Activated CD4-positive, alpha-beta T cell treated with anti-CD3 and anti-CD28 coated beads, Interleukin-2, amount 10 ng/mL, durations not matched to agents 7 days and 5 days (primary cell): ENCODE measurements at regions not wholly inside any gene's neighbourhood (a gene's known extent, or its start where the extent isn't known, plus 50 kb on each side); places are given as distances from the start of the nearest gene placed in this dataset.

Experiments
- CTCF ChIA-PET: fragments of 350-600 bp; sonication (Branson Sonifier 250); formaldehyde crosslinking; loops from one replicate; lab custom pipeline; 2021; ENCODE audit warnings: antibody characterized with exemption; lab: Charles Lee
- POLR2A ChIA-PET: fragments of 350-600 bp; sonication (Branson Sonifier 250); formaldehyde crosslinking; loops from one replicate; lab custom pipeline; 2021; ENCODE audit warnings: antibody characterized with exemption; lab: Charles Lee
- DNase-seq: peaks from one replicate; pipeline ENCODE4 v3.0.0-alpha.2; 2020
- H3K27ac Mint-ChIP-seq: one replicate; pipeline ENCODE4 v1.8.0; 2021; ENCODE audit warnings: mild to moderate bottlenecking, moderate library complexity, mixed read lengths
- H3K27me3 Mint-ChIP-seq: one replicate; pipeline ENCODE4 v1.8.0; 2021; ENCODE audit warnings: mixed read lengths
- H3K36me3 Mint-ChIP-seq: one replicate; pipeline ENCODE4 v1.8.0; 2021; ENCODE audit warnings: low read depth, mixed read lengths
- H3K4me1 Mint-ChIP-seq: one replicate; pipeline ENCODE4 v1.8.0; 2021; ENCODE audit warnings: mixed read lengths
- H3K4me3 Mint-ChIP-seq: one replicate; pipeline ENCODE4 v1.8.0; 2021; ENCODE audit warnings: mild to moderate bottlenecking, moderate library complexity, mixed read lengths
- H3K9me3 Mint-ChIP-seq: one replicate; pipeline ENCODE4 v1.8.0; 2021; ENCODE audit warnings: mixed read lengths

DNA sequence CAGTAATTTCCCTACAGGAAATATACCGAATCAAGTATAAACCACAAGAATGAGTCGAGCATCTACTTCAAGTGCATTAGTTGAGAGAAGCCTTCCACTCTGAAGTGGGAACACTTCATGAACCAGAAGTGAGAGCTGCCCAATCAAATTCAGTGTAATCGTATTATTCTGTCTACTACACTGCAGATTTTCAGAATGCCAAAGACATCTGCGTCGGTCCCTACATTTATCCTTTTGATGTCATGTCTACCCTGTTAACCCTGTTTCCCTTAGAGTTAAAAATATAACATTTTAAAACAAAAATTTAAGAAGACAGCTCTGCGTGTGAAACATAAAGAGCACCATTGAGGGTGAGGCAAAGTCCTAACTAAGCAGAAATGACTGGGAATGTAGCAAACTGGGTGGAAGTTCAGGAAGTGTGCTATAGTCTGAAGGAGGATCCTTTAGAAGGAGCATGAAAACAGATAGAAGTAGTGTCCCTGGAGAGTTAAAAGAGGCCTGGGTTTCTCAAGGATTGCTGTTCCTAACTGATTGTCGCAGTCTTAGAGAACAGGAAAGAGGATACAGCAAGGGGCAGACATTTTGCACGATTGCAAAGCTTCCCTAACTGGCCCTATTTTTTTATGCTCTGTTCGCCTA, 291.2 kb downstream of the PTPRC start:
- H3K36me3 Mint-ChIP-seq = peaks cover 31% of the 10 kb centered on the region

GRCh38 chr1:198932351-198932991, 293.6 kb downstream of the PTPRC start:
- CTCF ChIA-PET = interaction anchor here (0.9 kb wide), 1 partner anchor 18 kb away, joined by 3 read pairs; no protein-coding TSS in a partner anchor

More for the DNA sequence above, 291.2 kb downstream of the PTPRC start:
- H3K4me1 Mint-ChIP-seq = peaks cover 50% of the 10 kb centered on the region
- H3K27me3 Mint-ChIP-seq = no peaks in the 10 kb centered on the region
- peak; percentile 42 for DNase-seq
- peak overlapping the region; percentile 86 for H3K27ac Mint-ChIP-seq
- ChIA-PET CTCF (interaction anchor here (1.2 to 1.3 kb wide), 3 partner anchors 9 to 126 kb away, joined by 3 read pairs; no protein-coding TSS in a partner anchor), POLR2A (interaction anchor here (0.6 kb wide), 1 partner anchor 155 kb away, joined by 4 read pairs; no protein-coding TSS in a partner anchor)
- H3K4me3 Mint-ChIP-seq = peak overlapping the region; percentile 73
- no peaks in the 10 kb centered on the region for H3K9me3 Mint-ChIP-seq

GRCh38 chr1:198933515-198934222, 294.8 kb downstream of the PTPRC start:
- no peaks in the 10 kb centered on the region for H3K9me3 Mint-ChIP-seq
- ChIA-PET CTCF (interaction anchor here (1.3 kb wide), 2 partner anchors 25 to 180 kb away, joined by 3 read pairs; no protein-coding TSS in a partner anchor), POLR2A (interaction anchor here (0.5 to 0.6 kb wide), 2 partner anchors 8 to 287 kb away, joined by 3 read pairs; no protein-coding TSS in a partner anchor)
- no peak overlapping the region for H3K27ac Mint-ChIP-seq
- no peak overlapping the region for H3K4me3 Mint-ChIP-seq
- peaks cover 20% of the 10 kb centered on the region for H3K36me3 Mint-ChIP-seq
- H3K27me3 Mint-ChIP-seq = no peaks in the 10 kb centered on the region
- H3K4me1 Mint-ChIP-seq = peaks cover 44% of the 10 kb centered on the region
- no peak for DNase-seq

More at GRCh38 chr1:198932351-198932991, 293.6 kb downstream of the PTPRC start:
- POLR2A ChIA-PET = interaction anchor here (0.6 to 0.9 kb wide), 2 partner anchors 13 to 109 kb away, joined by 4 read pairs; no protein-coding TSS in a partner anchor
- peaks cover 20% of the 10 kb centered on the region for H3K36me3 Mint-ChIP-seq
- no peaks in the 10 kb centered on the region for H3K9me3 Mint-ChIP-seq
- H3K27ac Mint-ChIP-seq = peak overlapping the region; percentile 91
- peak overlapping the region; percentile 85 for H3K4me3 Mint-ChIP-seq
- peaks cover 37% of the 10 kb centered on the region for H3K4me1 Mint-ChIP-seq
- H3K27me3 Mint-ChIP-seq = no peaks in the 10 kb centered on the region
- DNase-seq = peak; percentile 31

- DNase-seq = no peak
- no peak overlapping the region for H3K27ac Mint-ChIP-seq
Measured at GRCh38 chr1:198934426-198934825, 295.6 kb downstream of the PTPRC start.

GRCh38 chr1:198934901-198935305, 296.1 kb downstream of the PTPRC start:
- Mint-ChIP-seq H3K9me3 (peaks cover 1% of the 10 kb centered on the region), H3K36me3 (peaks cover 14% of the 10 kb centered on the region), H3K27me3 (no peaks in the 10 kb centered on the region), H3K4me3 (no peak overlapping the region), H3K27ac (no peak overlapping the region), H3K4me1 (peaks cover 36% of the 10 kb centered on the region)
- peak; percentile 80 for DNase-seq
- CTCF ChIA-PET = interaction anchor here (1.3 to 2.1 kb wide), 2 partner anchors 16 to 178 kb away, joined by 3 to 4 read pairs; no protein-coding TSS in a partner anchor
- POLR2A ChIA-PET = no interaction called here

More at GRCh38 chr1:198934426-198934825, 295.6 kb downstream of the PTPRC start:
- POLR2A ChIA-PET = interaction anchor here (0.5 kb wide), 1 partner anchor 288 kb away, joined by 3 read pairs; no protein-coding TSS in a partner anchor
- Mint-ChIP-seq H3K36me3 (peaks cover 17% of the 10 kb centered on the region), H3K4me3 (no peak overlapping the region), H3K4me1 (peaks cover 40% of the 10 kb centered on the region), H3K27me3 (no peaks in the 10 kb centered on the region), H3K9me3 (no peaks in the 10 kb centered on the region)
- CTCF ChIA-PET = interaction anchor here (1.3 kb wide), 2 partner anchors 25 to 179 kb away, joined by 3 read pairs; no protein-coding TSS in a partner anchor

DNA sequence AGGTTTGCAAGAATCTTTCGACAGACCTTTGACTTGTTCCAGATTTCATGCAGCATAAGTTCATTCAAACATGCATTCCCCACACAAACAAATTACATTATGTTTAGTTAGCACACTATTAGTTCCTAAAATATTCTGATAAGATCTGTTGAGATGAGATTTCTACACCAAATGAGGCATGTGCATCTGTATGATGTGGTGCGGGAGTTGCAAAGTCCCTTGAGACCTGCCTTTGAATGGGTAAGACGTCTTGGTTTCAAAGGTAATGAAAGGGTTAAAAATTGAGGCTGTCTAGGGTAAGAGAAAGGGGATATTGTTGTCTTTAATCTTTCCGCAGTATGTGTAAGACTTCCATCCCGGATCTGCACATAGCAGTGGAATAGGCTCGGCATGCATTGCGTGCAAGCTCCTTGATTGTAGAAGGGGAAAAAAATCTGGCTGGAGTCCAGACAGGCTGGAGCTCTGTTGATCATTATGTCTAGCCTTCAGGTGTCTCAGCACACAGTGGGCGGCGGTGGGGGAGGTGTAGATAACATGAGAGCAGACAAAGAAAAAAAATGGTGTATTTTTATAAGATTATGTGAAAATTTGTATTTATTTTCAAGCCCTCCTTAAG, 296.6 kb downstream of the PTPRC start:
- Mint-ChIP-seq H3K4me3 (no peak overlapping the region), H3K36me3 (peaks cover 13% of the 10 kb centered on the region), H3K9me3 (peaks cover 3% of the 10 kb centered on the region), H3K27ac (no peak overlapping the region), H3K27me3 (no peaks in the 10 kb centered on the region), H3K4me1 (peaks cover 31% of the 10 kb centered on the region)
- DNase-seq = peak; percentile 60
- CTCF ChIA-PET = interaction anchor here (1.6 to 2.1 kb wide), 2 partner anchors 17 to 177 kb away, joined by 4 to 6 read pairs; no protein-coding TSS in a partner anchor
- POLR2A ChIA-PET = no interaction called here

DNA sequence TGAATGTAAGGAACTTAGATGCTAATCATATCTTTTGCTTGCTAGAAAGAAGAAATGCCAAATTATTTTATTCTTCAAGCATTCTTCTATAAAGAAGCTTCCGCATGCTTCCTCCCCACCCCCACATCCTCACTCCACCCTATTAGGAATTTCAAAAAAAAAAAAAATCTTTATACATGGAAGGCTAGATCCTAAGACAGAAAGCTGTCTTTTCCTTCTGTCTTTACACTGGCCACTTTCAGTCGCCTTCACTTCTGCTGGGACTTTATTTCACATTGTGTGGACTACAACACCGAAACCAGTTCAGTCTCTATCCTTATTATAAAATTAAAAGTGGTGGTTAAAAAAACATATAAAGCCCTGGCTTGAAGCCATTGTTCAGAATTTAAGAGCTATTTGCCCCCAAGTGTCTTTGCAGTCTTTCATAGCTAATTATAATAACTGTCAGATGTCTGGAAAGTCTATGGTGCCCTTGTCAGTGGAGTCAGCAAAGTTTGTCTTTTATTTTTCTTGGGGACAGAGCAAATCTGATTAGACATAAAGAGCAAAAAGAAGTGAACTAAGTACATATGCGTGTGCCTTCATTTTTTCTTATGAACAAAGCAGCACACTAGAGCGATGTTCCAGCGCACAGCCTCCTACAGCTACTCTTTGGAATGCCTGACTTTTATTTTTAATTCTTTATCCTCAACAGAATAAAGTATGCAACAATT, 297.7 kb downstream of the PTPRC start:
- peak overlapping the region; percentile 90 for H3K27ac Mint-ChIP-seq
- no peak overlapping the region for H3K4me3 Mint-ChIP-seq
- peaks cover 13% of the 10 kb centered on the region for H3K36me3 Mint-ChIP-seq
- H3K27me3 Mint-ChIP-seq = no peaks in the 10 kb centered on the region
- H3K4me1 Mint-ChIP-seq = peaks cover 25% of the 10 kb centered on the region
- ChIA-PET POLR2A (no interaction called here), CTCF (interaction anchor here (0.6 to 2.1 kb wide), 6 partner anchors 18 to 1030 kb away, joined by 3 to 9 read pairs (median 4); no protein-coding TSS in a partner anchor)
- H3K9me3 Mint-ChIP-seq = peaks cover 10% of the 10 kb centered on the region
- no peak for DNase-seq

GRCh38 chr1:198937231-198938031, 298.6 kb downstream of the PTPRC start:
- Mint-ChIP-seq H3K4me3 (no peak overlapping the region), H3K27me3 (no peaks in the 10 kb centered on the region), H3K4me1 (peaks cover 23% of the 10 kb centered on the region), H3K9me3 (peaks cover 12% of the 10 kb centered on the region), H3K36me3 (peaks cover 15% of the 10 kb centered on the region), H3K27ac (peak overlapping the region; percentile 90)
- ChIA-PET CTCF (interaction anchor here (0.7 to 2.0 kb wide), 5 partner anchors 15 to 306 kb away, joined by 3 to 9 read pairs (median 4); no protein-coding TSS in a partner anchor), POLR2A (interaction anchor here (0.6 to 0.7 kb wide), 3 partner anchors 18 to 104 kb away, joined by 5 read pairs; no protein-coding TSS in a partner anchor)
- peak; percentile 77 for DNase-seq

DNA sequence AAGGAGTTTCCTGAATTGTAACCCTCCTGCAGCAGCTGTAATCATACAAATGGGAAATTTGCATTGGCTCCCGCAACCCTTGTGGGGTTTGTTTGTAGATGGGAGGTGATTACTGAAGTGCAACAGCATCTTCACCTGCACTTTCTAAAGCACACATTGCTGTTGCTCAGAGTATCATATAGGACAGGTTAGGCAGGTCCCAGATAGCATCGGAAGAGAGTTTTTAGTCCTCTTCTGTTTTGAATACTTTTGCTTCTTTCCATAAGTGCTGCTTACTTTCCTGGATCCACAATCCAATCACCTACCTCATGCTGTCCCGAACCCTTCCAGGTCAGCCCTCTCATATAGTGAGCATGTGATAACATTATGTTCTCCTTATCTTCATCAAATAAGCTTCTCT, 300.4 kb downstream of the PTPRC start:
- no peak for DNase-seq
- Mint-ChIP-seq H3K27me3 (no peaks in the 10 kb centered on the region), H3K4me1 (peaks cover 14% of the 10 kb centered on the region), H3K4me3 (no peak overlapping the region), H3K9me3 (peaks cover 12% of the 10 kb centered on the region), H3K27ac (no peak overlapping the region), H3K36me3 (peaks cover 5% of the 10 kb centered on the region)
- ChIA-PET POLR2A (no interaction called here), CTCF (interaction anchor here (0.7 to 1.1 kb wide), 4 partner anchors 9 to 100 kb away, joined by 3 read pairs; no protein-coding TSS in a partner anchor)

DNA sequence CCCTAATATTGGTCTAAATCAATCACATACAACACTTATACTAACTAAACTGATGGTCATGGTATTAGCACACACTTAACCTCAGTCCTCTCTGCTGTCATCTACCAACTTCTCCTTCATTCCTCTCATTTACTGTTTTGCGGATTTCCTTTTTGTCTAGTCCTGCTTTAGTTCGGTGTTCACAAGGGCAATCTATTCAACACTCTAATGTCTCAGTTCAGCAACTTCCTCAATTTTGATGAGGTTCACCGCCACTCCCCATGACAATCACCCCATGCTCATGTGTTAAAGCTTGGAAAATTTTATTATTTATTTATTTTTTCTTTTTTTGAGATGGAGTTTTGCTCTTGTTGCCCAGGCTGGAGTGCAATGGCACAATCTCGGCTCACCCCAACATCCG, 301.1 kb downstream of the PTPRC start:
- ChIA-PET CTCF (interaction anchor here (0.7 to 1.0 kb wide), 2 partner anchors 37 to 100 kb away, joined by 3 read pairs; no protein-coding TSS in a partner anchor), POLR2A (no interaction called here)
- peaks cover 12% of the 10 kb centered on the region for H3K9me3 Mint-ChIP-seq

More for the DNA sequence above, 301.1 kb downstream of the PTPRC start:
- no peak overlapping the region for H3K27ac Mint-ChIP-seq
- no peaks in the 10 kb centered on the region for H3K27me3 Mint-ChIP-seq
- H3K36me3 Mint-ChIP-seq = peaks cover 5% of the 10 kb centered on the region
- no peak overlapping the region for H3K4me3 Mint-ChIP-seq
- H3K4me1 Mint-ChIP-seq = peaks cover 14% of the 10 kb centered on the region
- no peak for DNase-seq
